NCI-H82 (cell line): ENCODE measurements at regions not wholly inside any gene's neighbourhood (a gene's known extent, or its start where the extent isn't known, plus 50 kb on each side); places are given as distances from the start of the nearest gene placed in this dataset.
"Not testable (repeated sequence)": the region's sequence is repeated elsewhere in the genome, so short reads cannot be mapped to it uniquely, and the experiment has no call there.

Experiments used
- DNase-seq: peaks from one replicate; lab custom pipeline; 2025; lab: John Stamatoyannopoulos, UW

DNA sequence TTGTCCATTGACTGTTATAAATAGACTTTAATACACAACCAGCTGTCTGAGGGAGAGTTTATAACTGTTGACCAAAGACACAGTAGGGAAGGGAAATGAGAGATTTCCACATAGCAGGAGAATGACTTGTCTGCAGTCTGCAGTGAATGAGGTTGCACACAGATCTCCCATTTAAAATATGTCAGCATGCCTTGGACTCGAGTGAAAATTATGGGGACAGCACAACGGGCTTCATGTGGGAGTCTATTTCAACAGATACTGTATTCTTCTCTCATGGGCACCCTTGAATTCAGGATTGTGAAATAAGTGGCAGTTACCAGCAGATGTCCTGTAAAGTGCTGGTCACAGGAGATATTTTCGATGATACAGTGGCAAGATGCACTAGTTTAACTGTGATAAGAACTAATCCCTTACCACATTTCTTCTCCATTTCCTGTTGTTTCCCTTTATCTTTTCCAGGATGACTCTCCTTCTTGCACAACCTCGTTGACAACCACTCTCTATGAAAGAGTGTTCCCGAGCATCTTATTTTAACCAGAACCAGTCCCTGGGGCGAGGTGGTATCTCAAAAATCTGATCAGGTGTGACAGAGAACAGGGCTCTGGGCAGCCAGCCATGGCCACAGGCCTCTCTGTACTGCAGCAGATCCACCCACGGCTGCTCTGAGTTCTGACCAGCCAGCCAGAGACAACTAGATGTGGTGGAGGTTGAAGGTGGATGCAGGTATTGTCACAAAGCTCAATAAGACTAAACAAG is 51.5 kb upstream of the MAP3K1 start:
- no peak for DNase-seq

DNA sequence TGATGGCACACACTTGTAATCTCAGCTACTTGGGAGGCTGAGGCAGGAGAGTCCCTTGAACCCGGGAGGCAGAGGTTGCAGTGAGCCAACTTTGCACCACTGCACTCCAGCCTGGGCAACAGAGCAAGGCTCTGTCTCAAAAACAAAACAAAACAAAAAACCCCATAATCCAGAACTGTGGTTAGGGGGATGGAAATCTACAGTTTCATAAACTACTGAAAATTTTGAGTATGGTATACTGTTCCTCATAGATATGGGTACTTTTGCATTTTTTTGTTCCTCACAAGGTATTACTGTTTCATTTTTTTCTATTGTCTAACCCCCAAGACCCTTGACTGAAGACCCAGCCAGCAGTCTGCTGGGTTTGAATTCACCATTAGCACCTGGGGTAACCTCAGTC is 52.2 kb upstream of the MAP3K1 start:
- DNase-seq: no peak

DNA sequence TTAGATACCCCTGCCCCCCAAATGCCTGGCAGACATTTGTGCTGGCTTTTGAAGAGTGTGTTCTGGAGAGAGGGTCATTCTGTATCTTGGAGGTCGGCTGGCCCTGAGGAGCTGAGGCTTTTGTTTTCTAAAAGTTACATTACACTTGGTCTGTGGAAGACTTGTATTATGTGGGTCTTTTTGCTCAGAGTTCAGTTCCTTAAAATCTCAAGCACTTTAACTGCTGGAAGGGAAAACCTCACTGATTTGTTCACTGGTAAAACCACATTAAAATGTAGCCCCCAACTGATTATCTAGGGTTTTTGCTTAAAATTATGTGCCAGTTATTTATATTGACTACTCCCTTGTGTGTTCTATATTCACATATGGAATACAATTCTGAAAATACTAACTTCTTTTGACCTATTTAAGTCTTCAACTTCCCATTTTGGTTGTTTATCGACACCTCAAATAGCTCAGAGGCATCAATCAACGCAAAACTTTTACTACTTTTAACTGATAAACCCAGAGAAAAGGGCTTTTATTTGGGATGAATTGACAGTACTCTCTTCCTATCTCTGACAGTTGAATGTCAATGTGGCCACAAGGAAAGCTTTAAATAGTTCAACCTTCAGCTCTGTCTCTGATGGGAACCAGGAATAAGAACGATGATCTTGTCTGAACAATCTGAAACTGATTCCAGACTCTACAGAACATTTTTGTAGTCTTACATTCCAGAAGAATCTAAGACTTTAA is 54.0 kb upstream of the MAP3K1 start:
- DNase-seq: no peak

DNA sequence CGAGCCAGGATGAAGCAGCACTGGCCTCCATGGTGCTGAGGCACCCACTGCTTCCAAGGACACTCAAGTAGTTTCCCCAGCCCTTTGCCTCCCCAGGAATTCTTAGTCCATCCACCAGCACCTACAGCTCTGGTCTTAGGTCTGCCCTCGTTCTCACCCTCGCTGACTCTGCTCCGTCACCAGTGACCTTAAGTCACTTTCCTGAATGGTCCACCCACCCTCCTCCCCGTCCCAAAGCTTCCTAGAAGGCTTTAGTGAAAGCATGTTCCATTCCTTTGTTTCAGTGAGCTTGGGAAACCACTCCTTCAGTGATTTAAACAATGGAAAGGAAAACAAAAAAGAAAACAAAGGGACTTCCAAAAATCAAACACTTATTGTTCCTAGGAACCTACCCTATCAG is 54.6 kb upstream of the MAP3K1 start:
- DNase-seq: no peak

DNA sequence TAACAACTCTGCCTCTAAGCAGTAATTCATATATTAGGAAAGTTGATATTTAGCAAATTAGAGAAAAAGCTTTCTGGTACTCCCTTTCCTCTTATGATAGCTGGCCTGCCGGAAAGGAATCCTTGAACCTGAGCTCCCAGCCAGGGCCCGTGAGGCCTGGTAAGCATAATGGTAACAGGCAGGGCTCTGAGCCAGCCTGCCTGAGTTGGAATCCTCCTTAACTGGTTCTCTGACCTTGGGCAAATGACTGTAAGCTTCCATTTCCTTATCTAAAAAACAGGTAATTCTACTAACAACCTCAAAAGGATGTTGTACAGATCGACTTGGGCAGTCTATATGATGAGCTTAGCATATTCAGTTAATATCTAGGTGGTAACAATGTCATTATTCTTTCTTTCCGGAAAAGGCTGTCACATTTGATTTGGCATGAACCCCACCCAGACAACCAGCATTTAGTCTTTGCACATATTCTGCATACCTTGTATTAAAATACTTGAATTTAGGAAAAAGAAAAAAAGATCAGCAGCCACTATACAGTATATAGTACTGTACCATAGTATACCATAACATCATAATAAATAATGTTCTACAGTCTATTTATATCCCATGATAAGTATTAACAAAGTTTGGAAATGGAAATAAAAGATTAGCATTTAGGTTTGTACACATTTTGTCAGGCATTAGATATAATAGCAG is 55.7 kb upstream of the MAP3K1 start:
- no peak for DNase-seq

DNA sequence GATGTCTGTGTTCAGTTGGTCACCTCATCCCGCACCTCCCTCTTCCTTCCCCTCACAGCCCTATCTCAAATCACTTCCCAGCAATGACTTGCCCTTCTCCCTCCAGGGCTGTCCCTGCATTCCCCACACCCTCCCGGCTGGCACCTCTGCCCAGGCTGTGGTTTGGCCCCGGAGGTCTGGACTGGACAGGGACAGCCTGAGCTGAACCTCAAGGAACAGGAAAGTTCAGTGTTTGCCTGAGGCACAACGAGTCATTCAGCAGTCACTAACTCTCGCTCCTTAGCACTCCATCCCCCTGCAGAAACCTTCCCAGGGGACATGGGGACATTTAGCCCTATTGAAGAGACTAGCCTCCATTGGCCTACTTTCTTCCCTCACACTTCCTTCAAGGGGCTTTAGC is 58.3 kb upstream of the MAP3K1 start:
- no peak for DNase-seq

DNA sequence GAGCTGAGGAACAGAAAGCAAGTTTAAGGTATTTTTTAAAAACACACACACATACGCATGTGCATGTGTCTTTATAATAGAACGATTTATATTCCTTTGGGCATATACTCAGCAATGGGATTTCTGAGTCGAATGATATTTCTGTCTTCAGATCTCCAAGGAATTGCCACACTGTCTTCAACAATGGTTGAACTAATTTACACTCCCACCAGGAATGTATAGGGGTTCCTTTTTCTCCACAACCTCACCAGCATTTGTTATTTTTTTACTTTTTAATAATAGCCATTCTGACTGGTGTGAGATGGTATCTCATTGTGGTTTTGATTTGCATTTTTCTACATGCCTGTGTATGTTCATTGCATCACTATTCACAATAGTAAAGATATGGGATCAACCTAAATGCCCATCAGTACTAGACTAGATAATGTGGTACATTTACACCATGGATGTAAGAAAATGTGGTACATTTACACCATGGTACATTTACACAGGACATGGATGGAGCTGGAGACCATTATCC is 60.3 kb upstream of the MAP3K1 start:
- no peak for DNase-seq

DNA sequence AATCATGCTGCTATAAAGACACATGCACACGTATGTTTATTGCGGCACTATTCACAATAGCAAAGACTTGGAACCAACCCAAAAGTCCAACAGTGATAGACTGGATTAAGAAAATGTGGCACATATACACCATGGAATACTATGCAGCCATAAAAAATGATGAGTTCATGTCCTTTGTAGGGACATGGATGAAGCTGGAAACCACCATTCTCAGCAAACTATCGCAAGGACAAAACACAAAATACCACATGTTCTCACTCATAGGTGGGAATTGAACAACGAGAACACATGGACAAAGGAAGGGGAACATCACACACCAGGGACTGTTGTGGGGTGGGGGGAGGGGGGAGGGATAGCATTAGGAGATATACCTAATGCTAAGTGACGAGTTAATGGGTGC is 61.8 kb upstream of the MAP3K1 start:
- DNase-seq: not testable (repeated sequence)

DNA sequence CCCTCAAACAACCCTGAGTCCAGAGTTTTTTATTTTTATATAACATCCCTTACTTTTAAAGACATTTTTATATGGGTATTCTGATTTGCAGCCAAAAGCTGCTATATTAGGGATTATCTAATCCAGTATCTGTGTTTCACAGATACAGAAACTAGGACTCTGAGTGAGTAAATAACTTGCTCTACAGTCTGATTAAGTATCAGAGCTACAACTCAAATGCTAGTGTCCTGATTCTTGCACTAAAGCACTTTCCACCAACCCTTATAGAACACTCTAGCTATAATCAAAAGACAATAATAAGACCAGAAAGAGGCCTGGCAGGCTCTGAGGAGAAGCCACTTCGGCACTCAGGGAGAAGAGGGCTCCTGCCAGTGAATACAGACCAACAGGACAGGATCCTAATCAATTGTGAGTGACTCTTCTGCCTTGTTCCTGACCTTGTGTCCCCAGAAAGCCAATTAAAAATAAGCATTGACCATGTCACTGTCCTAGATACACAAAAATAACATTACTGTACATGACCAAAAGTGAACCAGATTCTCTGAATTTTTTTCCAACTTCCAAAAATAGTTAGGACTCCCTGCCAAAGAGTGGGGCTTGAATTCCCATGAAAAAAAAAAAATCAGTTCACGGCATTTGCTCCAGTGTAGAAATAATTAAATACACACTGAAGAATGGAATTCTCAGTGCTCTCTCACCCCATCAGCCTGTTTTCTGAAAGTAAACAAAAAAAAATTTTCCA is 63.6 kb upstream of the MAP3K1 start:
- no peak for DNase-seq

DNA sequence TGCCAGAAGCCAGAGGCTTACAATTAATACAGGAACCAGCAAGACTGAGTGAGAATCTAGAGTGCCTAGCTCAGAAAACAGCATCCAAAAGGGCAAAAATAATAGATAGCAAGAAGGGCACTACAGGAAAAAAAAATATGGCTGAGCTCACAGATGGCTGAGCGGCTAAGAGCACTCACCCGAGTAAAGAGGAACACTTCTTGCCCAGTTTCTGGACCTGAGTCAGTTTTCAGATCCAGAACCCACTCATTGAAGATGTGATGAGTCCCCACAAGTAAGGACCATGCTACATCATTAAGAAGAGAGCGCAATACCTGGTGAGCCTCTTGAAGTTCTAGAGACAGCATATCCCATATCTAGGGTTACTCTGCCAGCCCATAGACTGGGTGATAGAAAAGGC is 65.5 kb upstream of the MAP3K1 start:
- DNase-seq: no peak

DNA sequence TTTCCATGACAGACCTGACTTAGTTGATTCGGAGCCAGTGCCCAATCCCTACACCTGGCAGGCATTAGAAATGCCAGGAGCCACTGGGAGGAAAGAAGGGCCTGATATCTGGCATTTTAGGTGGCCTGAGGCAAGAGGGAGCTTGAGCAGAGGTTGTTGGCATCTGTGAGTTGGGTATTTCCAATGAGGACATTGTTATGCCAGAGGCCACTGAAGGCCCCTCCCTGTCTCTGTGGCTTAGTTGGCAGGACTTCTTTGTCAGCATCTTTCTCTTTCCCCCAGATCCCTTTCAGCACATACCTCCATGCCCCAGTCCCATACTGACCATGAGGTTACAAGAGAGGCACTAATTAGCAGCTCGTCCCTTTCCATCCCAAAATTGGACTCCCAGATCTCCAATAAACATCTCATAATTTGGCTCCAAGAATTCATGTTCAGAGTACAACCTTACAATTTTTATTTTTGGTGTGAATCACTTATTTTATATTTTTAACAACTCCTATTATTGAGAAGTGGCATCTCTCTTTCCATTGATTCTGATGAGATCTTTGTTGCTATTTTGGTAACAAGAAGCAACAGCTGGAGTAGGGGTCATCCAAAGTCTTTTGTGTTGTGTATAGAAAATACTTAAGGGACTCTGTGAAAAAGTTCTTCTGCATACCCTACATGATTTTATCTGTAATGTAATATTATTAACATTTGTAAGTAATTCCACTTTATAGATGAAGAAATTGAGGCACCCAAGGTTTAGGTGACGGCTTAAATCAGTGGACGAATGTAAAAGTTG is 68.6 kb upstream of the MAP3K1 start:
- DNase-seq: no peak

DNA sequence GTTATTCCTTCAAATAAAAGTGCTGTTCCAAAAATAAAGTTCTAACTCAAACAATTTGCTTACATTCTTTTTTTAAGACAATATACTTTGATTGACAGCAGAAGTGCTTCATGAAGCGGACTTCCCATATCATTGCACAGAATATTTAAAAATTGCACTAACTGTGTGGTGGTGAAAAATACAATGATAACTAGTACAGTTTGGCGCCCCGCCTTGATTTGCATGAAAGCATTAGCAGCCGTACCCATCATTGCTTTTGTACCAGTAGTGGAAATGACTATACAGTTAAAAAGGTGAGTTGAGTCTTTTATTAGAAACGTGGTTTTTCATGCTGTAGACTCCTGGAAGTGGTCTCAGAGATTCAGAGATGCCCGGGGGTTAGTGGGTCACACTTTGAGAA is 69.5 kb upstream of the MAP3K1 start:
- no peak for DNase-seq

DNA sequence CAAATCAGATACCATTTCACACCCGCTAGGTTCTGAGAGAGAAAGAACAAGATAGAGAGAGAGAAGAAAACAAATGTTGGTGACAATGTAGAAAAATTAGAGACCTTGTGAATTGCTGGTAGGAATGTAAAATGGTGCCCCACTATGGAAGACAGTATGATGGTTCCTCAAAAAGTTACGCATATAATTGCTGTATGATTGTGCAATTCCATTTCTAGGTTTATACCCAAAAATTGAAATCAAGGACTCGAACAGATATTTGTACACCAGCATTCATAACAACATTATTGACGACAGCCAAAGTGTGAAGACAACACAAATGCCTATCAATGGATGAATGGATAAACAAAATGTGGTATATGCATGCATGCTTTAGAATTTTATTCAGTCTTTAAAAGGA is 74.5 kb upstream of the MAP3K1 start:
- DNase-seq: no peak

DNA sequence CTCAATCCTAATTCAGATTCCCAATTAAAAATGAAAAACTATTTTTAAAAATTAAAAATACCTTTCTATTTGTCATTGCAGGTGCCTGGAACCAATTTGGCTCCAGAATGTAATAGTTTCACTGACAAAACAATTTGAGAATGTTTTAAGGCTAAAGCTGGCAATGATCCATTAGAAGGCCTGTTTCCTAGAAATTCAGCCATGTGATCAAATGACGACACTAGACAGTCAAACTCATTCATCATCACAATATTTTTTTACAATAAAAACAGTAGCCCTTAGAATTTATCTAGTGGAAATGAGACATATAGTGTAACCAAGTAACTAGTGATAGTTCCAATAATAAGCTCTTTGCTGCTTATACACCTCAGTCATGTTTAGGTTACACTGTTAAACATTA is 75.4 kb upstream of the MAP3K1 start:
- no peak for DNase-seq

DNA sequence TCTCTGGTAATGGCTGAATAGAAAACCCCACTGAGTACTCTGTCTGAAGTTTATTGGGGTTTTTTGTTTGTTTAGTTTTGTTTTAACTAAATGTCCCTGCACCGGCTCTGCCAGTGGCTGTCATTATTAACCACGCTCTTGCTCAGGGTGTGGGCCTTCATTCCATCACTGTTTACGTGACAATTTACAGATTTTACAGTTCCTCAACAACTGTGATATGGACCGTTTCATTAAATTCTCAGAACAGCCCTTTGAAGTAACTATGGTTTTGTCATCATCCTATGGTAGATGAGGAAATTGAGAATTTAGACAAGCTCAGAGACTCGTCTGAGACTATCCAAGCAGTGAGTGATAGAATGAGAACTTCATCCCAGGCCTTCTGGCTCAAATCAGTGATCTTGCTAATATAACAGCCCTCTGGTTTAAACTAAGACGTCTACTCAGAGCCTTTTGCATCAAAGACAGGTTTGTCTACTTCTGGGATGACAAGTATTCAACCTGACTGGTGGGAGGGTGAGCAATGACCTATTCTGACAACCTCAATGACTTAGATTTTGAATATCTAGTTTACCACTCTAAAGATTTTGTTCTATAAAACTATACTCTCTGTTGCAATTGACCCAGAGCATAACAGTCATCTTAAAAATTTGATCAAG is 77.3 kb upstream of the MAP3K1 start:
- no peak for DNase-seq

DNA sequence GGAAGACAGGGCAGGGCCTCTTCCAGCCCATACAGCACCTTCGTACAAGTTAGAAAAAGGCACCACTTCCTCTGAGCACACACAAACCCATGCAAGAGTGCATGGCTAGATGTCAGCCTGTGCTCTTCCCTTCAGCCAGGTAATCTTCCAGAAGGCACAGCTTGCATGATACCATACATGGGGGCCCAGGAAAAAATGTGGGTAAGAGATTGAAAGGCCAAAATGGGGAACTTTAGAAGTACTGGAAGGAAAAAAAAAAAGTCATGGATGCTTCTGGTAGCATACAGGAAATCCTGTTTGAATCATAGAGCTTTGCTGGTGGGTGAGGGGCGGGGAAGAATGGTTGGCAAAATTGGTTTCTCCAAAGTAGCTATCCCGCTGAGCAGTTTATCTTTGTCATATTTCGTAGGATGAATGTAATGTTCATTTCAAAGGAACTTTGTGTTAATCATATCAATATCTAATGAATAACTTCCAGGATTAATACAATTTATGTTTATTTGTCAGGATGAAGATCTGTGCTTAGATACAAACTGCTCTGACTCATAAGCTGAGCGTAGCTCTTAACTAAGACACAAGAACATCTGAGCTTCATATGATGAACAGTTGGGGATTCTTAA is 78.2 kb upstream of the MAP3K1 start:
- no peak for DNase-seq

DNA sequence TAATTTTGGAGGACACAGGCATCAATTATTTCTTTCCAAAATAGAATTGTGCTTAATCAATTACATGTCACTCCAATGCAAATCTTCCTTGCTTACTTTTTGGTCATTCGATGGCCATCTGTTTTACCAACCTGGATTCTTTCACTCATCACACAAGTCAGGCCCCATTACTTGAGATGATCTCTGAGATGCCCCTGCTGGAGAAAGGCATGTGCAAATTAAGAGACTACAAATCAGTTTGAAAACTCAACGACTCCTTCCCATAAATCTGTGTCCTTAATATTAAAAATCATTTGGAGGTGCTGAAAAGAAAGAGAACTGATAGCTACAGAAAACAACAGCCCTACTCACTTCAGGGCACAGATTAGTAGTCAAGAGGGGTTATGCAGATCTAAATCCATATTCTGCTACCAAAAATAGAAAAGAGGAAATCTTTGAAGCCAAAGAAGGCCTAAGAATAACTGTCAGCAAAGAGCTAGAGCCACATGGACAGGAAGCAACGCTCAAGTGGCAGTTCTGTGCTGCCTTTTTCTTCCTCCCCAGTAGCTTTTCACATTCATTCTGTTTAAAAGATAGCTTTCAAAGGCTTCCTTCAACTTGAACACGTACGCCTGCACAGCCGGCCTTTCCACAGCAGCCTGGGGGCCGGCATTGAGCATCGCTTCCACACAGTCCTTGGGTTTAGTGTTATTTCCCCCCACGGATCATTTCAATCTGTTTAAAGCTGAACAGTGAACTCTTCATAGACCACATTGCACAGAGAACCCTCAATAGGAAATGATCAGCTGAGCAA is 79.3 kb upstream of the MAP3K1 start:
- no peak for DNase-seq

DNA sequence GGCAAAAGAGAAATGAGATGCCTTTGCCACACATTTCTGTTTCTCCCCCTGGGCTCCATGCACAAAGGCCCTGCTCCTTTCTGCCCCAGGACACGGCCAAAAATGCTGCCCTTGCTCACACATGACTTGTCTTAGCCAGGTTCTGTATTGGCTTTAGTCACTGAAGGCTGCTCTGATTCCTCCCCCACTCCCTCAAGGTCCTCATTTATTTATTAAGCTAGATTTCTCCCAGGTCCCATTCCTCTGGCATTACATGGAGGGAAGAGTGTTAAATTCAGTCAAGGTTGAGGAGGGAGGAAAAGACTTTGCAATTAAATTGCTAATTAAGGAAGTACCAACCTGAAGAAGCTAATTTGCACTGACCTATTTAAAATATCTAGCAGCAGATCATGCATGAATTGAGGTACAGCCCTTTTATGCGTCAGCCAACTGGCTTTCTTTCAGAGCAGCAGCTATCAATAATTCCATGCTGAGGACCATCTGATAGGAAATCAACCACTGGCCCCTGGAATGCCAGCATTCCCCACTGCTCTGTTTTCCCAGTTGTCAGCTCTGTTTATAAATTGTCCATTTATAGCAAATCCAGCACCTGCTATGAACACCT is 81.2 kb upstream of the MAP3K1 start:
- no peak for DNase-seq

DNA sequence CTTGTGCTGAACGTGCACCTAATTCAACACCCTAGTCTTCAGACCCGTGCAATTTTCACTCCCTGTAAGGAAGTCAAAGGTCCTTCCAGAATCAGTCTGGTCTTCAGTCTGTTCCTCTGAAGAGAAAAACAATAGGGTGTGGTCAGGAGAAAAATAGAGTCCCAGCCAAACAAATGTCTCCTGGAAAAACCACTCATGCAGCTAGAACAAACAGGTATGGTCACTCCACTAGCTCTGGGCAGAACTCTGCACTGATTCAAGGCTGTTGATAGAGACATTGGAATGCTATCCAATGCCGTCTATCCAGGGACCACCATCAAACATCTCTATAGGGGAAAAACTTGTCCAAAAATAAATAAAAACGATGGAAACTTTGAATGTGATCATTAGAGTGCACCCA is 81.8 kb upstream of the MAP3K1 start:
- DNase-seq: no peak
